KMS-11 (cell line): ENCODE measurements at regions not wholly inside any gene's neighbourhood (a gene's known extent, or its start where the extent isn't known, plus 50 kb on each side); places are given as distances from the start of the nearest gene placed in this dataset.

Experiments
- H2AFZ ChIP-seq: fragments of 200-600 bp; sonication (generic); 2 replicates; pipeline ENCODE4 v1.6.1; 2016; ENCODE audit warnings: antibody characterized with exemption, mixed run types, low read depth
- H3K27ac ChIP-seq: fragments of 200-600 bp; sonication (generic); 2 replicates; pipeline ENCODE4 v1.6.1; 2016; ENCODE audit warnings: mild to moderate bottlenecking, mixed run types
- H3K27me3 ChIP-seq: fragments of 200-600 bp; sonication (generic); 2 replicates; pipeline ENCODE4 v1.6.1; 2017; ENCODE audit warnings: mild to moderate bottlenecking, low read depth, mixed run types, moderate library complexity; ENCODE audit not compliant: insufficient read depth
- H3K36me3 ChIP-seq: fragments of 200-600 bp; sonication (generic); 2 replicates; pipeline ENCODE4 v1.6.1; 2017; ENCODE audit warnings: mild to moderate bottlenecking, mixed run types; ENCODE audit not compliant: insufficient read depth
- H3K4me1 ChIP-seq: fragments of 200-600 bp; sonication (generic); 2 replicates; pipeline ENCODE4 v1.6.1; 2016; ENCODE audit warnings: mild to moderate bottlenecking, low read depth, mixed run types; ENCODE audit not compliant: poor library complexity, severe bottlenecking
- H3K4me2 ChIP-seq: fragments of 200-600 bp; sonication (generic); 2 replicates; pipeline ENCODE4 v1.7.0; 2016; ENCODE audit warnings: mild to moderate bottlenecking, mixed run types
- H3K4me3 ChIP-seq: fragments of 200-600 bp; sonication (generic); IDR thresholded peaks from 2 replicates; pipeline ENCODE4 v1.6.1; 2017; ENCODE audit warnings: low read depth, low read length, mixed read lengths; ENCODE audit not compliant: insufficient read depth
- H3K79me2 ChIP-seq: fragments of 200-600 bp; sonication (generic); 2 replicates; pipeline ENCODE4 v1.6.1; 2016; ENCODE audit warnings: low read depth, mixed run types; ENCODE audit not compliant: insufficient read depth
- H3K9ac ChIP-seq: fragments of 200-600 bp; sonication (generic); 2 replicates; pipeline ENCODE4 v1.6.1; 2016; ENCODE audit warnings: mild to moderate bottlenecking, mixed run types
- H4K20me1 ChIP-seq: fragments of 200-600 bp; sonication (generic); 2 replicates; pipeline ENCODE4 v1.6.1; 2016; ENCODE audit warnings: mild to moderate bottlenecking, mixed run types; ENCODE audit not compliant: insufficient read depth
- CTCF ChIP-seq: fragments of 200-600 bp; sonication (generic); conservative IDR thresholded peaks from 2 replicates; pipeline ENCODE4 v1.6.1; 2017; ENCODE audit warnings: low read depth, mild to moderate bottlenecking, antibody characterized with exemption, low read length, moderate library complexity, mixed read lengths

- TF ChIP-seq CTCF = no peak
- Histone ChIP-seq H3K4me3 (no peak overlapping the region), H3K36me3 (no peaks in the 10 kb centered on the region), H3K4me2 (no peak overlapping the region), H3K27me3 (no peaks in the 10 kb centered on the region), H2AFZ (no peak overlapping the region), H4K20me1 (no peaks in the 10 kb centered on the region), H3K9ac (no peak overlapping the region), H3K27ac (no peak overlapping the region), H3K79me2 (no peaks in the 10 kb centered on the region), H3K4me1 (no peaks in the 10 kb centered on the region)
These were observed 93.8 kb upstream of the TMPRSS2 start for GRCh38 chr21:41601573-41602368.

GRCh38 chr21:41600961-41601572, 93.1 kb upstream of the TMPRSS2 start:
- H3K4me1 ChIP-seq = no peaks in the 10 kb centered on the region
- no peak overlapping the region for H3K27ac ChIP-seq
- no peak for TF ChIP-seq CTCF
- H3K4me2 ChIP-seq = no peak overlapping the region
- H3K79me2 ChIP-seq = no peaks in the 10 kb centered on the region
- H3K27me3 ChIP-seq = no peaks in the 10 kb centered on the region
- H3K9ac ChIP-seq = no peak overlapping the region
- no peak overlapping the region for H3K4me3 ChIP-seq
- H2AFZ ChIP-seq = no peak overlapping the region
- H3K36me3 ChIP-seq = no peaks in the 10 kb centered on the region
- H4K20me1 ChIP-seq = no peaks in the 10 kb centered on the region

DNA sequence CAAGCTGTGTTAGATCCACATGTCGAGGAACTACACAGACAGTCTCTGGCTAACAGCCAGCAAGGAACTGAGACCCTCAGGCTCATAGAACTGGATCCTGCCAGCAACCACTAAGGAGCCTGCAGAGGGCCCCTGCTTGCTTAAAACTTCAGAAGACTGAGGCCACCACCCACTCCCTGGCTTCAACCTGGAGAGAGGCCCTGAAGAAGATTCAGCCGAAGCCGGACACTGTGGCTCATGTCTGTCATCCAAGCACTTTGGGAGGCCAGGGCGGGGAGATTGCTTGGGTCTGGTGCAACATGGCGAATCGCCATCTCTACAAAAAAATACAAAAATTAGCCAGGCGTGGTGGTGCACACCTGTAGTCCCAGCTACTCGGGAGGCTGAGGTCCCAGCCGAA, 92.6 kb upstream of the TMPRSS2 start:
- no peaks in the 10 kb centered on the region for H3K36me3 ChIP-seq
- H3K27me3 ChIP-seq = no peaks in the 10 kb centered on the region
- H3K9ac ChIP-seq = no peak overlapping the region
- no peaks in the 10 kb centered on the region for H3K4me1 ChIP-seq
- no peak overlapping the region for H3K4me3 ChIP-seq
- H2AFZ ChIP-seq = no peak overlapping the region
- no peak overlapping the region for H3K27ac ChIP-seq
- H3K4me2 ChIP-seq = no peak overlapping the region
- TF ChIP-seq CTCF = no peak
- H3K79me2 ChIP-seq = no peaks in the 10 kb centered on the region
- H4K20me1 ChIP-seq = no peaks in the 10 kb centered on the region

DNA sequence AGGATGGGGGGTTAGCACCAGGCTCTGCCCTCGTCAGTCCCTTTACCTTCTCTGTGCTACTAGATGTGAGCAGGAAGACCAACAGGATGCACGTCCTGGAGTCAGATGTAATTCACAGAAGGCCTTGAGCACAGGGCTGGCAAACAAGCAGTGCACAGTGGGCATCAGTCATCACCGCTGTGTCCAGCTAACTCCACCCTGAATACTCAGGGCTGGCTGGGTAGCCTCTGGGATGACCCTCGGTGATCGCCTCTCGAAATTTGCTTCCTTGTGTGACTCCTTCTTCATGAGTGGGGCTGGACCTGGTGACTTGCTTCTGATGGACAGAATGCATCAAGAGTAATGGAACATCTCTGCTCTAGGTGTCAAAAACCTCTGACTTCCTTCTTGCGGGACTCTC, 92.2 kb upstream of the TMPRSS2 start:
- Histone ChIP-seq H3K36me3 (no peaks in the 10 kb centered on the region), H4K20me1 (no peaks in the 10 kb centered on the region), H2AFZ (no peak overlapping the region), H3K4me3 (no peak overlapping the region), H3K9ac (no peak overlapping the region), H3K27ac (no peak overlapping the region), H3K27me3 (no peaks in the 10 kb centered on the region), H3K79me2 (no peaks in the 10 kb centered on the region), H3K4me1 (no peaks in the 10 kb centered on the region), H3K4me2 (no peak overlapping the region)
- no peak for TF ChIP-seq CTCF
